Neural cell (in vitro differentiated cells): ENCODE measurements at regions not wholly inside any gene's neighbourhood (a gene's known extent, or its start where the extent isn't known, plus 50 kb on each side); places are given as distances from the start of the nearest gene placed in this dataset.

Source experiments
- H2AFZ ChIP-seq: fragments of 200-600, 300-800 bp; sonication (generic), shearing (Covaris generic); 2 replicates; pipeline ENCODE4 v1.6.0; 2014; ENCODE audit warnings: low read depth, mild to moderate bottlenecking, antibody characterized with exemption, low read length, moderate library complexity
- H3F3A ChIP-seq: fragments of 200-600 bp; shearing (Covaris generic); 2 replicates; pipeline ENCODE4 v1.6.1; 2016; ENCODE audit warnings: mild to moderate bottlenecking, moderate library complexity, mixed read lengths, antibody characterized with exemption, low read length; ENCODE audit not compliant: insufficient read depth, poor library complexity, severe bottlenecking
- H3K27ac ChIP-seq: fragments of 200-600, 300-800 bp; sonication (generic), shearing (Covaris generic); 2 replicates; pipeline ENCODE4 v1.5.1; 2014; ENCODE audit warnings: mild to moderate bottlenecking, low read length, moderate library complexity
- H3K27me3 ChIP-seq: fragments of 300-800, 200-600 bp; sonication (generic), shearing (Covaris generic); 2 replicates; pipeline ENCODE4 v1.6.0; 2014; ENCODE audit warnings: mild to moderate bottlenecking, low read depth, low read length, moderate library complexity; ENCODE audit not compliant: insufficient read depth
- H3K36me3 ChIP-seq: fragments of 300-800, 200-600 bp; sonication (generic), shearing (Covaris generic); 2 replicates; pipeline ENCODE4 v1.5.1; 2014; ENCODE audit warnings: mild to moderate bottlenecking, antibody characterized with exemption, low read length, moderate library complexity; ENCODE audit not compliant: insufficient read depth
- H3K4me2 ChIP-seq: fragments of 300-800, 200-600 bp; sonication (generic), shearing (Covaris generic); 2 replicates; pipeline ENCODE4 v1.6.0; 2014; ENCODE audit warnings: mild to moderate bottlenecking, low read length
- H3K4me3 ChIP-seq: fragments of 300-800, 200-600 bp; sonication (generic), shearing (Covaris generic); 2 replicates; pipeline ENCODE4 v1.5.1; 2014; ENCODE audit warnings: mild to moderate bottlenecking, low read length, moderate library complexity
- H3K79me2 ChIP-seq: fragments of 200-600 bp; shearing (Covaris generic); replicated peaks from 2 replicates; pipeline ENCODE4 v1.6.0; 2014; ENCODE audit warnings: mild to moderate bottlenecking, low read length, moderate library complexity; ENCODE audit not compliant: insufficient read depth
- H3K9ac ChIP-seq: fragments of 300-800, 200-600 bp; sonication (generic), shearing (Covaris generic); 2 replicates; pipeline ENCODE4 v1.6.1; 2016; ENCODE audit warnings: mild to moderate bottlenecking, low read length, mixed read lengths
- H3K9me2 ChIP-seq: fragments of 200-600 bp; shearing (Covaris generic); 2 replicates; pipeline ENCODE4 v1.6.1; 2016; ENCODE audit warnings: mild to moderate bottlenecking, low read length, mixed read lengths; ENCODE audit not compliant: insufficient read depth
- H3K9me3 ChIP-seq: fragments of 200-600, 300-800 bp; sonication (generic), shearing (Covaris generic); 2 replicates; pipeline ENCODE4 v1.6.1; 2016; ENCODE audit warnings: mild to moderate bottlenecking, mixed run types, low read length, moderate library complexity, mixed read lengths
- H4K20me1 ChIP-seq: fragments of 200-600 bp; shearing (Covaris generic); 2 replicates; pipeline ENCODE4 v1.6.1; 2016; ENCODE audit warnings: mild to moderate bottlenecking, mixed run types; ENCODE audit not compliant: insufficient read depth
- CTCF ChIP-seq: fragments of 450-650 bp; IDR thresholded peaks from 2 replicates; pipeline ENCODE4 v1.5.1; 2014; ENCODE audit warnings: antibody characterized with exemption, mild to moderate bottlenecking, moderate library complexity; ENCODE audit not compliant: poor library complexity, severe bottlenecking
- EP300 ChIP-seq: fragments of 450-650 bp; conservative IDR thresholded peaks from 2 replicates; pipeline ENCODE4 v1.6.1; 2014; ENCODE audit warnings: antibody characterized with exemption, mild to moderate bottlenecking, moderate library complexity; ENCODE audit not compliant: poor library complexity, severe bottlenecking
- RAD21 ChIP-seq: fragments of 450-650 bp; conservative IDR thresholded peaks from 2 replicates; pipeline ENCODE4 v1.6.1; 2014; ENCODE audit warnings: antibody characterized with exemption, mild to moderate bottlenecking, moderate library complexity
- SMC3 ChIP-seq: fragments of 450-650 bp; conservative IDR thresholded peaks from 2 replicates; pipeline ENCODE4 v1.6.1; 2014; ENCODE audit warnings: antibody characterized with exemption, mild to moderate bottlenecking, moderate library complexity; ENCODE audit not compliant: poor library complexity

GRCh38 chr15:23497710-23498111 is 50.7 kb upstream of the GOLGA6L2 start:
- Histone ChIP-seq H3K4me2 (no peak overlapping the region), H3K79me2 (no peaks in the 10 kb centered on the region), H3K4me3 (no peak overlapping the region), H4K20me1 (no peaks in the 10 kb centered on the region), H3K9me2 (no peaks in the 10 kb centered on the region), H3K9me3 (no peaks in the 10 kb centered on the region), H3F3A (no peaks in the 10 kb centered on the region), H3K27ac (peak overlapping the region; percentile 47), H3K27me3 (no peaks in the 10 kb centered on the region), H3K9ac (peak overlapping the region; percentile 9), H2AFZ (no peak overlapping the region), H3K36me3 (no peaks in the 10 kb centered on the region)
- TF ChIP-seq CTCF (peak; percentile 57), SMC3 (peak; percentile 49), RAD21 (peak; percentile 51), EP300 (no peak)
